ENCODE measurements at regions not wholly inside any gene's neighbourhood (a gene's known extent, or its start where the extent isn't known, plus 50 kb on each side); places are given as distances from the start of the nearest gene placed in this dataset.

- Mint-ChIP-seq H3K4me3 (no peak overlapping the region), H3K27ac (no peak overlapping the region), H3K4me1 (peaks cover 55% of the 10 kb centered on the region), H3K9me3 (peaks cover 3% of the 10 kb centered on the region), H3K27me3 (ENCODE audit: low read depth, poor library complexity) (peaks cover 18% of the 10 kb centered on the region), H3K36me3 (ENCODE audit: low read depth) (no peaks in the 10 kb centered on the region)
- DNase-seq = no peak
- TF ChIP-seq CTCF (IDR thresholded peaks at IDR 0.05) = no peak
These were observed 172.4 kb upstream of the PDE10A start for GRCh38 chr6:165835410-165835851.

DNA sequence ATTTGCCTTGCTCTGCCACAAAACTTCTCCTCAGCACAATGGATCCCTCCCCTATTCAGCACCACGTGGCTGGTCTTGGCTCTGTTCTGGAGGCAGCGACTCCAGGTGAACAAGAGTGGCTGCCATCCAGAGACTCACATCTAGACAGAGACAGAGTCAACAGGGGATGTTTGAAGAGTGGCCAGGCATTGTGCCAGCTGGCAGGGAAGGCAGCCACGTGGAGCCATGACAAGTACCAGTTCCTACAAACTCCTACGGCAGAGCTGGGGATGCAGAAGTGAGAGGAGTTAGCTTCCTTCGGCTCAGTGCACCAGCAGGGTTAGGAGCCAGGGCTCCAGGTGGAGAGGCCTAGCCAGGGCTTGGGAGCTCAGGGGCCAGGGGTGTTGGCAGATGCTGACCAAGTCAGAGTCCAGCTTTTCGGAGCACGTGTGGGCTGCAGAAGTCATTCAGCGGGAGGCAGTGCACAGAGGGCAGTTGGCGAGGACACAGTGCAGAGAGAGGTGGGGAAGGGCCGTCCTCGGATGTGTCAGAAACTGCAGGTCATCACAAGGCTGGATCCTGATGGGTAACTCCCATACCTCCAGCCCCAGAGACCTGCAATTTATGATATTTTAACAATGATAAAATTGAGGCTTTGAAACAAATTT, 171.7 kb upstream of the PDE10A start:
- Mint-ChIP-seq H3K36me3 (ENCODE audit: low read depth) (no peaks in the 10 kb centered on the region), H3K9me3 (peaks cover 3% of the 10 kb centered on the region), H3K27me3 (ENCODE audit: low read depth, poor library complexity) (peaks cover 18% of the 10 kb centered on the region), H3K4me3 (no peak overlapping the region), H3K4me1 (peaks cover 61% of the 10 kb centered on the region), H3K27ac (peak overlapping the region; percentile 74)
- no peak for DNase-seq
- TF ChIP-seq CTCF (IDR thresholded peaks at IDR 0.05) = no peak

GRCh38 chr6:165833355-165833754, 170.3 kb upstream of the PDE10A start:
- Mint-ChIP-seq H3K9me3 (peaks cover 3% of the 10 kb centered on the region), H3K4me3 (no peak overlapping the region), H3K36me3 (ENCODE audit: low read depth) (no peaks in the 10 kb centered on the region), H3K27ac (no peak overlapping the region), H3K27me3 (ENCODE audit: low read depth, poor library complexity) (peaks cover 24% of the 10 kb centered on the region), H3K4me1 (peaks cover 75% of the 10 kb centered on the region)
- TF ChIP-seq CTCF (IDR thresholded peaks at IDR 0.05) = no peak
- DNase-seq = no peak

DNA sequence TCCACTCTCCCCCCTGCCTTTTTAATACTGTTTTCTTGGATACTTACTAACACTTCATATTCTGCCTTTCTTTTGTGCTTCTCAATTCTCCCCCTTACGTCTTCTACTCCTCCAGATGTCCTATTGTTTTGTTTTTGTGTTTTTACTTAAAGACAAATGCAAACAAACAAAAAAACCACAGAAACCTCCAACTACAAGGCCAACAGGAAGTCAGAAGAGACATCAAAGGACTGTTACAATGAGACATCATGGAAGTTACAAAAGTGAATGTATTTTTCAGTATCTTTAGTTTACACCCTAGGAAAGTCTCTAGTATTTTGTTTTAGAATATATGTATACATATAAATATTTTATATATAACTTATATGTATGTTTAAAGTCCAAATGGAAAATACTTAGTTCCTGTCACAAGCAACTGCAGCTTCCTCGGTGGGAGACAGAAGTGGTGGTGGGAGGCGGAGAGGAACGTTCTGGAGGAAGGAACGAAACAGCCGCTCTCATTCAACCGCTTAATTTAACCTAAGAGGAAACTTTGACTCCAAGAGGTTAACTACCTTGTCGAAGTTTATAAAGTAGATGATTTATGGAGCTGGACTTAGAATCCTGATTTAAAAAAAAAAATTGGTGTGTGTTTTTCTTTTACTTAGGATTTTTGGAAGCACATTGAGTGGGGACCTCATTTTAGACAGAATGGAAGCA, 168.9 kb upstream of the PDE10A start:
- no peak for TF ChIP-seq CTCF (IDR thresholded peaks at IDR 0.05)
- Mint-ChIP-seq H3K4me1 (peaks cover 87% of the 10 kb centered on the region), H3K27ac (peak overlapping the region; percentile 92), H3K36me3 (ENCODE audit: low read depth) (no peaks in the 10 kb centered on the region), H3K9me3 (peaks cover 7% of the 10 kb centered on the region), H3K27me3 (ENCODE audit: low read depth, poor library complexity) (peaks cover 32% of the 10 kb centered on the region), H3K4me3 (peak overlapping the region; percentile 55)
- no peak for DNase-seq

GRCh38 chr6:165830761-165831160, 167.7 kb upstream of the PDE10A start:
- no peaks in the 10 kb centered on the region for H3K36me3 Mint-ChIP-seq (ENCODE audit: low read depth)
- H3K27me3 Mint-ChIP-seq (ENCODE audit: low read depth, poor library complexity) = peaks cover 38% of the 10 kb centered on the region
- H3K4me1 Mint-ChIP-seq = peaks cover 87% of the 10 kb centered on the region
- TF ChIP-seq CTCF (IDR thresholded peaks at IDR 0.05) = no peak
- peaks cover 7% of the 10 kb centered on the region for H3K9me3 Mint-ChIP-seq
- DNase-seq = no peak
- H3K4me3 Mint-ChIP-seq = no peak overlapping the region
- H3K27ac Mint-ChIP-seq = no peak overlapping the region

GRCh38 chr6:165829376-165829775, 166.3 kb upstream of the PDE10A start:
- H3K27me3 Mint-ChIP-seq (ENCODE audit: low read depth, poor library complexity) = peaks cover 38% of the 10 kb centered on the region
- peaks cover 7% of the 10 kb centered on the region for H3K9me3 Mint-ChIP-seq
- no peaks in the 10 kb centered on the region for H3K36me3 Mint-ChIP-seq (ENCODE audit: low read depth)
- DNase-seq = no peak
- no peak overlapping the region for H3K4me3 Mint-ChIP-seq
- TF ChIP-seq CTCF (IDR thresholded peaks at IDR 0.05) = no peak
- H3K4me1 Mint-ChIP-seq = peaks cover 82% of the 10 kb centered on the region
- no peak overlapping the region for H3K27ac Mint-ChIP-seq
